Stimulated activated CD4-positive, alpha-beta T cell treated with anti-CD3 and anti-CD28 coated beads, Interleukin-4, amount 100 ng/mL, for 4 hours (primary cell): ENCODE measurements at regions not wholly inside any gene's neighbourhood (a gene's known extent, or its start where the extent isn't known, plus 50 kb on each side); places are given as distances from the start of the nearest gene placed in this dataset.
"Not testable (repeated sequence)": the region's sequence is repeated elsewhere in the genome, so short reads cannot be mapped to it uniquely, and the experiment has no call there.

Experiments used
- DNase-seq, 2 experiments: peaks; one replicate each; pipeline ENCODE4 v3.0.0-alpha.2; 2020

DNA sequence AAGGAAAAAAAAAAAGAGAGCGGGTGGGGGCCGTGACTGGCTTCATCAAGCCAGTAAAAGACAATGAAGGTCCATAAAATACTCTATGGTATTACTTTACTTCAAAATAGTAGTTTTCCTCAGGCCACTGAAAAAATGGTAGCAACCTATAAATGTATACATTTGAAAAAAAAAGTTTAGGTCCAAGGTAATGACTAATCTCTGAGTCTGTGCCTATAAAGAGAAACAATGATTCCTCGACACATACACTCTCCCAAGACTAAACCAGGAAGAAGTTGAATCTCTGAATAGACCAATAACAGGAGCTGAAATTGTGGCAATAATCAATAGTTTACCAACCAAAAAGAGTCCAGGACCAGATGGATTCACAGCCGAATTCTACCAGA lies 84.5 kb upstream of the SIRPG start:
- DNase-seq: not testable (repeated sequence)

DNA sequence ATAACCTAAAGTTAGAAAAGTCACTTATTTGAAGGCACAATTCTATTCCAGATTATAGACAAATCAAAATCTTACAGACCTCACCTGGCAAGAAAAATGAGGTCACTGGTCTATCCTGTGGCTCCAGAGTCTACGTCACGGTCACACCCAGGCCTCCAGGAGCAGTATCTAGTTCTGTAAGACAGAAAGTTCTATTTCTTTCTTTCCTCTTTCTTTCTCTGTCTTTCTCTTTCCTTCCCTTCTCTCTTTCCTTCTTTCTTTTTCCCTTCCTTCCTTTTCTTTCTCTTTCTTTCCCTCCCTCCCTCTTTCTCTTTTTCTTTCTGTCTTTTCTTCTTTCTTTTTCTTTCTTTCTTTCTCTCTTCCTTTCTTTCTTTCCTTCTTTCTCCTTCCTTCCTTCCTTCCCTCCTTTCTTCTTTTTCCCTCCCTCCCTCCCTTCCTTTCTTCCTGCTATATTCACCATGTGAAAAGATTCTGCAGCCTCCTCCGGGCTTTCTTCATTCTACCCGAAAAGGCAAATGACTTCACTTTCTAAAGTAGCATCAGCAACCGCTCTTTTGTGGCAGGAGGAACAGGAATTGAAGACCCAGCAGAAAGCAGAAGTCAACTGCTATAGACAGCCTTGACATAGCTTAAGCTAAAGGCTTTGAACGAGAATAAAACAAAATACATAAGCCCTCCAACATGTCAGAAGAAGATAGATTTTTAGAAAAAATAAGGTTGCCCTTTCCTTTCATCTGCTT lies 83.9 kb upstream of the SIRPG start:
- no peak for DNase-seq

DNA sequence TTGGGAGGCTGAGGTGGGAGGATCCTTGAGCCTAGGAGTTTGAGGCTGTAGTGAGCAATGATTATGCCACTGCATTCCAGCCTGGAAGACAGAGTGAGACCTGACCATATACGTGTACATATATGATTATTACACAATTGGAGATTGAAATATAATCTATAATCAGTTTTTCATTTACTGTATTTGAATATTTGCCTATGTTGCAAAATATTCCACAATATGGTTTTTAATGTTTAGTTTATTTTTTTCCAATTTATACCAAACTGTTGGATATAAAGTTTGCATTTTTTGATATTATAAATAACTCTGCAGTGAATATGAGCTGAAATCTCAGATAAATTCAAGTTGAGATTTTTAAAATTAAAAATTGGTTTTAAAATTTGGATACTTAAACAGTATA lies 79.6 kb upstream of the SIRPG start:
- no peak for DNase-seq

DNA sequence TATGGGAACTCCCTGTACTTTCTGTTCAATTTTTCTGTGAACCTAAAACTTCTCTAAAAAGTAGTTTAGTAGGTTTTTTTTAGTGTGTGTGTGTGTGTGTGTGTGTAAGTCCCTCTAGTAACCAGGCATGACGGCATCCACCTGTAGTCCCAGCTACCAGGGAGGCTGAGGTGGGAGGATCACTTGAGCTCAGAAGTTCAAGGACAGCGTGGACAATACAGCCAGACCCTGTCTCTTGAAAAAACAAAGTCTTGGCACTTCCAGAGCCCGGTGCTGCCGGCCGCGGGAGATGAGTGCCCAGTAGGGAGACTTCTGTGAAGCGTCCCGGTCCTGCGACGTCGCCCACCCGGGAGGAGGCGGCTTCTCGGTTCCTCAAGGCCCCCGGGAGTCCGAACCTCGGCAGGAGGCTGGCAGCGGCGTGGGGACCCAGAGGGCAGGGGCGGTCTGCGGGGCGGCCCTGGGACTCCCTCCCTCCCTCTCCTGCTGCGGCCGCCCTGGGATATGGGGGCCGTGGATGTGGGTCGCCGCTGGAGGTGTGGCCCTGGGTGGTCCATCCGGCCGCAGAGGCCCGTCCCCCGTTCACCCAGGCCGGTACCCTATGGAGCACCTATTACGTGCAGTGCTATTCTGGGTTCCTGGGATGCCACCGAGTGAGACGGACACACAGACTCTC lies 78.0 kb upstream of the SIRPG start:
- DNase-seq: no peak

DNA sequence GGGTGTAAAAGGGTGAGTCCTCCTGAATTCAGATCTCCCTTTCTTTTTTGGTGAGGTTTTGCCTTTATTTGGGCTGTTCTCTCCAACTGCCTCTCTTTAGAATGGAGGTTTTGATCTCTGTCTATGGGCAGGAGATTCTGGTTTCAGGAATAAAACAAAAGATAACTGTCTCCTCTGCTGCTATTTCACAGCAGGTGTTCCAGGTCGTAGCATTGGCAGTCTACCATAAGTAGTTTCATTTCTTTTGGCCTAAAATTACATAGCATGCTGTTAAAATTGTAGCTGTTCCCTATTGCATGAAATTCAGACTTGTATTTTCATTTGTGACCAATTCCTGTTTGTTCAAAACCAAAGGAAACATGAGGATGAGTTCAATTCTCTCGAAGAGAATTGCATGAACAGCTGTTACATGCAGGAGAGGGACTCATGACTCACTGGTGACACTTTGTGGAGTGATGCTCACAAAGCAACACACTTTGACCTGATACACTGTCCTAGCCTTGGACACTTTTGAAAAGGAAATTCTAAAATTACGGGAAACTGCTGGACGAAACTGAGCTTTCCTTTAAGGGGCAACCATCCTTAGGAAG lies 76.8 kb upstream of the SIRPG start:
- DNase-seq: peak in 1 of 2 experiments; percentile 40

DNA sequence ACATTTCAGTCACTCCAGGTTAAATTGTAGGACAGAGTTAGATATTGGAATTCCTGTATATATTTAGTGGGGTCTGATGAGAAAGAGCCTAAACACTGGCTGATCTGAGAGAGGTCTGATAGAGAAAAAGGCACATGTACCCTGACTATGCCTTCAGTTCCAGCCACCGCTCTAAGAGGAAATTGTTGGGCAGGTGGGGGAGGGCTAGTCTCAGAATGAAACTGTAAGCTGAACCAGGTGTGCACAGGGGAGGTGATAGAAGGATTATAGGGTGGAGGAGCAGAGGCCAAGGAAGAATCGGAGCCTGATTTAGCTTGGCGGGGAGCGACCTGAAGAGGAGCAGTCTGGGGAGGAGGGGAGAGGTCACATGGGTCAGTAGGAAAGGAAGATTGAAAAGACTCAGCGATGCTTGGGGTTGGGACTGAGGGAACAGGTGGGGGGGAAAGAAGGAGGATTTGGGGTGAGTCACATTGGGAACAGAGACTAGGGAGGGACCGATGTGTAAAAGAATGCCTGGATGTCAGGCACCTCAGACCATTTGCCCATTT lies 74.3 kb upstream of the SIRPG start:
- peak; percentile 28 to 66 for DNase-seq

DNA sequence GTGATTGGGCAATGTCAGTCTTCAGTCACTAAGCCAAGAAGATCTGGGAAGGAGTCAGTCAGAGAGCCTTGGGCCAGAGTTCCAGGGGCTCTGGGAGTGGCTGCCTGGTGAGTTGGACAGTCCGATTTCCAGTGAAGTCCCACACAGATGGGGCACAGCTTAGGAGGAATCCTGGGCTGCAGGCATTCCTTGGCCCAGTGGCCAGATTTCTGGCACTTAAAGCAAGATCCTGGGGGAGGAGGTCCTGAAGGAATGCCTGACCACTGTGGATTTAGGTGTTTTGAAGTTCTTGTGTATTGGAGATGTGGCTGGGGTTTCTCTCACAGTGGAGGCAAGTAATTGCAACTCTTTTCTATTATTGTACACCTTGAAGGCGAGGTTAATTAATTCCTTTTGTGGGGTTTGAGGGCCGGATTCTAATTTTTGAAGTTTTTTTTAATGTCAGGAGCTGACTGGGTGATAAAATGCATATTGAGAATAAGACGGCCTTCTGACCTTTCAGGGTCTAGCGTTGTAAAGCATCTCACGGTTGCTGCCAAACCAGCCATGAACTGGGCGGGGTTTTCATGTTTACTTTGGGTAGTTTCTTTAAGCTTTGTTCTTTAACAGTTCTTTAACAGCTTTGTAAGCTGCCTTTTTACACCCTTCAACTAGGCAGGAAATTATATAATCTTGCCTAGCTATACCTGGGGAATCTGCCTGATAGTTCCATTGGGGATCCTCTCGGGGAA lies 73.6 kb upstream of the SIRPG start:
- not testable (repeated sequence) for DNase-seq

DNA sequence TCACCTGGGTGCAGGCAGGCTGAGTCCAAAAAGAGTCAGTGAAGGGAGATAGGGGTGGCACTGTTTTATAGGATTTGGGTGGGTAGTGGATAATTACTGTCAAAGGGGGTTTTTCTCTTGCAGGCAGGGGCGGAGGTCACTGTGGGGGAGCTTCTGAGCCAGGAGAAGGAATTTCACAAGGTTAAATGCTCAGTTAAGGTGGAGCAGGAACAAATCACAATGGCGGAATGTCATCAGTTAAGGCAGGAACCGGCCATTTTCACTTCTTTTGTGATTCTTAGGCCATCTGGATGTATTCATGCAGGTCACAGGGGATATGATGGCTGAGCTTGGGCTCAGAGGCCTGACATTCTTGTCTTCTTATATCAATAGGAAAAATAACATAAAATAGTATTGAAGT lies 69.7 kb upstream of the SIRPG start:
- not testable (repeated sequence) for DNase-seq

DNA sequence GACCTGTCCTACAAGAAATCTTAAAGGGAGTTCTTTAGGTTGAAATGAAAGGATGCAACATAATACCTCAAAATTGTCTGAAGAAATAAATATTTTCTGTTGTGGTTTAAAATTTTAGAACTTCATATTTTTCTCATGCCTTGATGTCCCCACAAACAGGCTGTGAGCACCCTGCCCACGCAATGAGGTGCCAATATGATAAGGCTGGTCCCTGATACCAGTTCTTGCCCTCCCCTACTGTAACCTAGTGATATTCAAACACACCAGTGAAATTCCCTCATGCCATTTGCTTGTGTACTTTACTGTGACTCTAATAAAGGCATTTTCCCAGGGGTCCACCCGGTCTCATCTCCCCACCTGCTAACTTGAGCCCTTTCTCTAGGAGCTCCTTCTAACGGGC lies 67.3 kb upstream of the SIRPG start:
- DNase-seq: no peak

DNA sequence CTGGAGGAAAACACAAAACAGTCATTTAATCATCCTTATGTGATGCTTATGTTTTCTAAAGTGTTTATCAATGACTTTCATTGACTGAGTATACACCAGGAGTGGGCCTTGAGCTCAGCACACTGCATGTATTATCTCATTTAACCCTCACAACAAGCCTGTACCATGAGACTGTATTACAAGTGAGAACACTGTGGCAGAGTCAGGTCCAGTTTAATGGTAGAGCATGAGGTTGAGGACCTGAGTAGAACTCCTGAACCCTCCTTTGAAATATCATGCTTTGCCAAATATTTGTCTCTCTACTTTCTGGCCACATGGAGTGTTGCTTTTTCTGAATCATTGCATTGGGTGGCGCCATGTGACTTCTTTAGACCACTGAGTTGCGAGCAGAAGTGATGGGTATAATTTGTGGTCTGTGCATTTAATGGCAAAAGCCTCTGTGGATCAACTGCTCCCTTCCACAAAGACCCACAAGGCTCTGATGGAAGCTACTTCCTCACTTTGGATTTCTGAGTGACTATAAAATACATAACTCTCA lies 65.0 kb upstream of the SIRPG start:
- DNase-seq: no peak

DNA sequence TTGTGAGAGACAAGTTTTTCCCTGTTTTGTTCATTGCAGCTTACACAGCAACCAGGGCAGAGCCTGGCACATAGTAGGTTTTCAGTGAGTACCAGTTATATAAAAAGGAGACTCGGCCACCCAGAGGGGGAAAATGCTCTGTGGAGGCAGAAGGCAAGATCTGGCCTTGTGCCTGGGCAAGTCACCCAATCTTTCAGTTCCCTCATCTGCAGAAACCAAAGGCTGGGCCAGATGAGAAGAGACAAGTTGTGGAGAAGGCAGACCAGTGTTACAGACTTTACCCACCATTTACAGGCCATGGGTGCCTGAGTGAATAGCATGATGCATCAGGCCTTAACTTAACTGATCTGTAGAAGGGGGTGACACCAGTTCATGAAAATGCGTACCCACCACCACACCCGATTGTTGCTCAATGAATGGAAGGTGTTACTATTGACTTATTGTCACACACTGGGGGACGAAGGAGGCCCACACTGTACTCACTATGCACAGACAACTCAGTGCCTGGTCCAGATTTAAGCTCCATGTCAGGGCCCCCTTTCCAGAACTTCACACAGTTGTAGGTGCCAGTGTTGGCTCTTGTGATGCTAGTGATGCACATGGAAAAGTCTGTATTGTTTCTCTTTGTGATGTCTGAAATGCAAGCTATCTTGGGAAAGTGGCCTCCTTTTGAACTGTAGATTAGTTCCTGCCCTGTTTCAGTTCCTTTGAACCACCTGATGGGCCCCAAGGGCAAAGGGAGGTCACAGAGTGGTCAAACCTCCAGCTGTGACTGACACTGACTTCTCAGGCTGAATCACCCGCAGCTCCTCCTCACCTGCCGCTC lies 64.3 kb upstream of the SIRPG start:
- no peak for DNase-seq

DNA sequence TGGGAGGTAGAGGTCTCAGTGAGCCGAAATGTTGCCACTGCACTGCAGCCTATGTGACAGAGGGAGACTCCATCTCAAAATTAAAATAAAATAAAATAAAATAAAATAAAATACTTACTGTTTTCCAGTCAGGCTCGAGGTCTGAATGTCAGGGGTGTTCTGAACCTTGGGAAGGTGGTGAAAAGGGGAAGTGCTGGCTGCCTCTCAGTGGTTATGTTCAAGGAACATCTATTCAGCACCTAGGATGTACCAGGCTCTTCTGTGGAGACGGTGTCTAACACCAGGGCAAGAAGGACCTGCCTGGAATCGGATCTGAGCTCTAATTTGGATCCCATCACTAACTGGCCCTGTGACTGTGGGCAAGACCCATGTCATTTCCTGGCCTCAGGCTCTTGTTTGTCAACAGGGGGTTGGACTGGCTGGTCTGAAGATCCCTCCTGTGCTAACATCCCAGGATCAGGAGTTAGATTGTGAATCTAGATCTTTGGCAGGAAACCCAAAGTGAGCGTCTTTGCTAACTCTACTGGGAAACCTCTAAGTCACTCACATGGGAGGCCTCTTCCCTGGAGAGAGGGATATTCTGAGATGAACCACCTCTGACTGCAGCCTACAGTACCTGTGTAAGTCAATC lies 63.4 kb upstream of the SIRPG start:
- no peak for DNase-seq

DNA sequence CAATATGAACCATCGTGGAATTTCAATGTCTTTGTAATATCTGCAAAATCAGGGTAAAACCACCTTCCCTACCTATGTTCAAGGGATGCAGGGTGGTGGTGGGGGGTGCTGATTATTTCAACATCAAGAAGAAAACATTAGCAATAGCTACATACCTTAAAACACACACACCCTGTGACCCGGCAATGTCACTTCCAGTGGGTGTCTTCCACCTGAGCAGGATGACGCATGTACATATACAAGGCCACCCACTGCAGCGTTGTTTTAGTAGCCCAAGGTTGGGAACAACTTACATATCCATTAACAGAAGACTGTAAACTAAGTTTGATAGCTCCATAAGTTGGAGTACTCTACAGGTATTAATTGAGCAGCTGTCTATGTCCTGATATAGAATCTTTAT lies 62.6 kb upstream of the SIRPG start:
- DNase-seq: no peak

DNA sequence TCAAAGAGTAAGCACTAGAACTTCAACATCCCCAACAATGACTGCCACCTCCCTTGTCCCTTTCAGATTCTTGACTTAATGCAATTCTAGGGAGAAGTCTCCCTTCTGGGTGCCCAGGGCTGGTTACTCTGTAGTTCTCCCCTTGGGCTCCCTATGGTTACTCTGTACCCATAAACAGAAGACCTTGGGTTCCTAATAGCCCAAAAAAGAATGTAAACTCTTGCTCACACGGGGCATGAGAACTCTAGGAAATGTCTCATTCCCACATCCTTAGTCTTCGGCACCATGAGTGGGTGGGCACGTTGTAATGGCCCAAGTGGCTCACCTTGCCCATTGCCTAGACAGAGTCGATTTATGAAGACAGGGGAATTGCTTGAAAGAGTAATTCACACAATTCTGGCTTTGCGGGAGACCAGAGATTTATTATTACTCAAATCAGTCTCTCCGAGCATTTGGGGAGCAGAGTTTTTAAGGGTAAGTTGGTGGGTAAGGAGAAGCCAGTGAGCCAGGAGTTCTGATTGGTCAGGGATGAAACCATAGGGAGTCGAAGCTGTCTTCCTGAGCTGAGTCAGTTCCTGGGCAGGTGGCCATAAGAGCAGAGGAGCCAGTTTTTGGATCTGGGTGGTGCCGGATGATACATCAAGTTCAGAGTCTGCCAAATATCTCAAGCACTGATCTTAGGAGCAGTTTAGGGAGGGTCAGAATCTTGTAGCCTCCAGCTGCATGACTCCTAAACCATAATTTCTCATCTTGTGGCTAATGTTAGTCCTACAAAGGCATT lies 61.2 kb upstream of the SIRPG start:
- no peak for DNase-seq

DNA sequence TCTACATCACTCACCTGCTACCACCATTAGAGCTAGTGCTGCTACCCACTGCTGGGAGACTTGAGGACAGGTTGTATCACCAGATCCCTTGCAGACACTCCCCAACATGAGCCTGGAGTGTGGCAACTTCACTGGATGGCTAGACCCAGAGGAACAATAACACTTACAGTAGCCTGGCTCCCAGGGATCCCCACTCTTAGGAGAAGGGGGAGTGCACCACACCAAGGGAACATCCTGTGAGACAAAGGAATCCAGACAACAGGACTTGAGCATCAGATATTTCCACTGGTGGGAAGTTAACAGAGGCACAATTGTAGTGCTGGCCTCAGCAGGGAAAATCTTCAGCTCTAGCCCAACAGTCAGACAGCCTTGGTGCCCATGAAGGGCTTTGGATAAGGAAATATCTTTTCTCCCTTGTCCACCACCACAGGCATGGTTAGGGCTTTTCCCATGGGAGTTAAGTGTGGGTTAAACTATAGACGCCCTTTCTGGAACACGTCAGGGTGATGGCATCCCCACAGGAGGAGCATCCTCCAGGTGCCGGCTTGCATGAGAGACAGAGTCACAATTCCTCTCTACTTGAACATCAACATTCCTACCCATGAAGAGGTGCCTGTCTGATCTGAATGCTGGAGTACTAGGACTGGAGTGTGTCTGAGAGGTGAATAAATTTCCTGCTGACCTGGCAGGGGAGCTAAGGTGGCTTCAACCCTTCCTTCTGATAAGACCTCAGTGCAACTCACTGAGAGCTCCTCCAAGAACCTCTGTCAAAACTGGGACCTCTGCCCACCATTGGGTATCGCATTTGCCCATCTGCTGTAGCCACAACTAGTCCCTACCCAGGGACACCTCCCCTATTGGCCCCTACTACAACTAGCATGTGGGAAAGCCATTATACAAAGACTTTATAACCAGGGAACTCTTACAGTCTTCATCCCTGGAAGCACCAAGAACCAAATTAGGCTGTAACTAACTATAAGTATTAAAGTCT lies 55.4 kb upstream of the SIRPG start:
- DNase-seq: no peak

DNA sequence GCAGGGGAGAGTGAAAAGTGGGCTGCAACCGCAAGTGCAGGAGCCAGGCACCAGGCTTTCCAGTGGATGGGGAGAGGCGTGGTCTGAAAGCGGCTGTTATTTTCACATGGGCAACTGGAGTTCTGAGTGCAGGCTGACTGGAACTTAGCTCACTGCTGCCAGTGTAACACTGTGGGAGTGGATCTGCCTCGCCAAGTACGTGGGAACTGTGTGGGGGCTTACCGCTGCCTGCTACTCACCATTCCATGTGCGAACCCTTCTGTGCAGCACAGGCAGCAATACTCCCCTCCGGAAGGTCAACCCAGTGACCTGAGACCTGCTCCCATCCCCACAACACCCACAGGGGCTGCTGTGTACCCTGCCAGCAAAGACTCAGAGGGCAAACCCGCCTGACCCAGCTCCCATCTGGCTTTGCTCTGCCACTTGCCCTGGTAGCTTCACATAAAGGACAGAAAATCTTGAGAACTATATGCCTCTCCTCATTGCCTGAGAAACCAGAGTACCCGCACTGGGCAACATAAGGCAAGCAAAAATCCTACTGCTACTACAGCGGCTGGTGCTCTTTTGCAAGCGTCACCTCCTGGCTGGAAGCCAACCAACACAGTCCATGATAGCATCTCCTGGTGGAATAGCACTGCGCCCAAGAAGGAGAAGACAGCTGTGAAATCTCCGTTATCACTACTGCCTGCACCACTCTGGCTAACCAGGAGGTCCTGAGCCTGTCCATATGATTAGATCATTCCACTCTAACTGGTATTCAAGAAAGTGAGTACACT lies 54.4 kb upstream of the SIRPG start:
- DNase-seq: no peak

DNA sequence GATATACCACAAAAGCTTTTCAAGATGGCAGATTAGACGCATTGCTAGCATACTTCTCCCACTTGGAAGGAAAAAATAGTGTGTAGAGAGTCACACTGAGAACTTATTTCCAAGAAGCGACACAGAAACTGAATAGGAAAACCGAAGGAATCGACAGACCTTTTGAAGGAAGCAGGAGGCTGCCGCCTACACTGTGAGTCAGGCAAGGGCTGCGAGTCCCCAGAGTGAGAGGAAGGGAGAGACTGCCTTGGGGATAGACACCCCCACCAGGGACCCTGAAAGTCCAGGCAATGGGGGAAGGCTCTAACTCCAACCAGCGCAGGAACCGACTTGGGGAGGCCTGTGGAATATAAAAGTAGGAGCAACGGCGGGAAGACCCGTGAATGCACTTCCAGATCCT lies 53.7 kb upstream of the SIRPG start:
- DNase-seq: no peak

DNA sequence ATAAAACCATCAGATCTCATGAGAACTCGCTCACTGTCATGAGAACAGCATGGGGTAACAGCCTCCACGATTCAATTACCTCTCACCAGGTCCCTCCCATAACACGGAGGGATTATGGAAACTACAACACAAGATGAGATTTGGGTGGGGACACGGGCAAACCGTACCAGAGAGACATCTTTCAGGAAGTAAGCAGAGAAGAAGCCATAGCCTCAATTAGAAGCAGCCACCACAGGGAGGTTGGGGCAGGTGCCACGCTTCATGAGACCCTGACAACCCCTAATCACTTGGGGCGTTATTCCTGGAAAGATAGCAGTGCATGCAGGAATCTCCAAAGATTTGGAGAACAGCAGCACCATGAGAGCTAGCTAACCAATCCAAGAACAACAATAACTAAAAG lies 52.9 kb upstream of the SIRPG start:
- no peak for DNase-seq
